GM23248 (cell line): ENCODE measurements at regions not wholly inside any gene's neighbourhood (a gene's known extent, or its start where the extent isn't known, plus 50 kb on each side); places are given as distances from the start of the nearest gene placed in this dataset.

ENCODE experiments used
- EZH2 ChIP-seq: fragments of 200-600 bp; sonication (generic); IDR thresholded peaks from 2 replicates; pipeline ENCODE4 v1.6.1; 2018; ENCODE audit warnings: antibody characterized with exemption, mild to moderate bottlenecking; ENCODE audit not compliant: insufficient read depth, poor library complexity, severe bottlenecking
- EZH2phosphoT487 ChIP-seq: fragments of 200-600 bp; sonication (generic); IDR thresholded peaks from 2 replicates; pipeline ENCODE4 v1.6.1; 2018; ENCODE audit warnings: antibody characterized with exemption, moderate library complexity, mild to moderate bottlenecking, low read depth; ENCODE audit not compliant: insufficient read depth

DNA sequence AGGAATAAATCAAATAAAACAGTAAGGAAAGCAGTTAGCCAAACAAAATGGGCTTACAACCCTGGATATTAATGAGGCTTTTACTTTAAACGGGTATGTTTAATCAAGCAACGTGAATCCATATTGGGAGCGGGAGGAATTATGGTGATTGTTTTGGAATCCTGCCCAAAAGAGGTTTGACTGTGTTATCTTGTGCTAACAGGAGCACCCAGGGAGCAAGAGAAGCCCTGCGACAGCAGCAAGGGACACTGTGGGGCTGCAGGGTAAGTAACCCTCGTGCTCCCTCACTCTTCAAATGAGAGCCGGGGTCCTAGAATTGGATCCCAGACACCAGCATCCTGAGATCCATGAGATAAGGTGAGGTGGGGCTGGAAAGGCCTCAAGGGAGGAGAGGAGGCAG, 72.6 kb upstream of the PGBD5 start:
- TF ChIP-seq EZH2: no peak
- TF ChIP-seq EZH2phosphoT487: no peak
